ENCODE measurements at regions not wholly inside any gene's neighbourhood (a gene's known extent, or its start where the extent isn't known, plus 50 kb on each side); places are given as distances from the start of the nearest gene placed in this dataset.

GRCh38 chr12:24411948-24412347 is 462.5 kb upstream of the SOX5 start:
- intact Hi-C loops (cut with DNase I): no loop called here
- no peak for DNase-seq

- intact Hi-C loops (cut with DNase I): no loop called here
- no peak for DNase-seq
These were observed 460.4 kb upstream of the SOX5 start for GRCh38 chr12:24409868-24410267.

- intact Hi-C loops (cut with DNase I): no loop called here
- no peak for DNase-seq
These were observed 458.8 kb upstream of the SOX5 start for GRCh38 chr12:24408305-24408704.

- DNase-seq: no peak
- intact Hi-C loops (cut with DNase I): no loop called here
These were observed 458.4 kb upstream of the SOX5 start for GRCh38 chr12:24407884-24408283.

GRCh38 chr12:24404086-24404815 is 454.8 kb upstream of the SOX5 start:
- intact Hi-C loops (cut with DNase I): no loop called here

GRCh38 chr12:24400533-24400932 is 451.1 kb upstream of the SOX5 start:
- intact Hi-C loops (cut with DNase I): no loop called here
- no peak for DNase-seq

More at GRCh38 chr12:24404086-24404815, 454.8 kb upstream of the SOX5 start:
- no peak for DNase-seq

- intact Hi-C loops (cut with DNase I): no loop called here
- DNase-seq: no peak
These were observed 449.1 kb upstream of the SOX5 start for GRCh38 chr12:24398605-24399004.

GRCh38 chr12:24396224-24396623 is 446.8 kb upstream of the SOX5 start:
- intact Hi-C loops (cut with DNase I): no loop called here
- DNase-seq: peak in 22 of 42 donors; percentile 8 to 60 (median 24)

GRCh38 chr12:24394246-24394645 is 444.8 kb upstream of the SOX5 start:
- no peak for DNase-seq
- intact Hi-C loops (cut with DNase I): no loop called here

- no peak for DNase-seq
- intact Hi-C loops (cut with DNase I): no loop called here
These were observed 443.6 kb upstream of the SOX5 start for GRCh38 chr12:24393071-24393470.

- DNase-seq: no peak
- intact Hi-C loops (cut with DNase I): no loop called here
These were observed 439.9 kb upstream of the SOX5 start for GRCh38 chr12:24389394-24389793.

- no peak for DNase-seq
- intact Hi-C loops (cut with DNase I): no loop called here
These were observed 437.9 kb upstream of the SOX5 start for GRCh38 chr12:24387381-24387780.

GRCh38 chr12:24386836-24387235 is 437.4 kb upstream of the SOX5 start:
- intact Hi-C loops (cut with DNase I): no loop called here
- no peak for DNase-seq

- intact Hi-C loops (cut with DNase I): no loop called here
These were observed 432.3 kb upstream of the SOX5 start for GRCh38 chr12:24381790-24382189.

GRCh38 chr12:24379861-24380521 is 430.5 kb upstream of the SOX5 start:
- no peak for DNase-seq
- intact Hi-C loops (cut with DNase I): no loop called here

More at GRCh38 chr12:24381790-24382189, 432.3 kb upstream of the SOX5 start:
- no peak for DNase-seq

- intact Hi-C loops (cut with DNase I): no loop called here
- no peak for DNase-seq
These were observed 430.0 kb upstream of the SOX5 start for GRCh38 chr12:24379433-24379832.

- intact Hi-C loops (cut with DNase I): no loop called here
- DNase-seq: no peak
These were observed 429.3 kb upstream of the SOX5 start for GRCh38 chr12:24378548-24379407.

GRCh38 chr12:24374452-24374851 is 425.0 kb upstream of the SOX5 start:
- no peak for DNase-seq
- intact Hi-C loops (cut with DNase I): no loop called here

- intact Hi-C loops (cut with DNase I): no loop called here
- no peak for DNase-seq
These were observed 423.5 kb upstream of the SOX5 start for GRCh38 chr12:24373004-24373403.

- DNase-seq: no peak
- intact Hi-C loops (cut with DNase I): no loop called here
These were observed 417.0 kb upstream of the SOX5 start for GRCh38 chr12:24366514-24366913.
